Prostate gland (tissue), 2 donors: ENCODE measurements at regions not wholly inside any gene's neighbourhood (a gene's known extent, or its start where the extent isn't known, plus 50 kb on each side); places are given as distances from the start of the nearest gene placed in this dataset.

ENCODE experiments used
- DNase-seq: peaks from one replicate; pipeline ENCODE4 v3.0.0-alpha.2; 2019; ENCODE audit warnings: low spot score
- H3K27ac ChIP-seq, 2 donors: fragments of 200-600 bp; sonication (generic); 2 replicates each; pipeline ENCODE4 v1.5.1; 2017 to 2019
- H3K27me3 ChIP-seq: fragments of 200-600 bp; sonication (generic); replicated peaks from 2 replicates; pipeline ENCODE4 v1.5.1; 2019; ENCODE audit not compliant: insufficient read depth
- H3K36me3 ChIP-seq, 2 donors: fragments of 200-600 bp; sonication (generic); 1 replicate in 1 of 2; 2 replicates in 1 of 2; pipeline versions ENCODE4 v1.5.1 to v1.8.1; 2017 to 2019
- H3K4me1 ChIP-seq: fragments of 200-600 bp; sonication (generic); replicated peaks from 2 replicates; pipeline ENCODE4 v1.5.1; 2019
- H3K4me3 ChIP-seq, 2 donors: fragments of 200-600 bp; sonication (generic); 2 replicates each; pipeline ENCODE4 v1.5.1; 2017 to 2019
- H3K9me3 ChIP-seq: fragments of 200-600 bp; sonication (generic); 2 replicates; pipeline ENCODE4 v1.5.1; 2017
- CTCF ChIP-seq, 4 experiments: fragments of 200-600 bp in 2 of 4; fragments of 450-650 bp in 2 of 4; sonication (generic) in 2 of 4; IDR thresholded peaks; 1 replicate in 3 of 4; 2 replicates in 1 of 4; pipeline ENCODE4 v1.5.1; 2016 to 2019; ENCODE audit warnings: antibody characterized with exemption in 4 of 4, mild to moderate bottlenecking in 2 of 4, moderate library complexity in 2 of 4
- POLR2A ChIP-seq: fragments of 450-650 bp; IDR thresholded peaks from one replicate; pipeline ENCODE4 v1.6.1; 2016; ENCODE audit warnings: antibody characterized with exemption, mild to moderate bottlenecking
- POLR2AphosphoS5 ChIP-seq: sonication (generic); formaldehyde crosslinking; IDR thresholded peaks from one replicate; pipeline ENCODE4 v1.6.1; 2017; ENCODE audit warnings: antibody characterized with exemption
- WGBS: methylation state at CpG from one replicate; pipeline ENCODE4 v1.1.5; 2018; 5-methylcytosine and 5-hydroxymethylcytosine counted together
- intact Hi-C: fragments of 100-400 bp; cut with DNase I; formaldehyde crosslinking; loops from one replicate; pipeline ENCODE4 v1.14.2; 2022

- no peak for DNase-seq
- WGBS, result 85% methylated on average over 9 of the region's 9 CpGs
- no peaks in the 10 kb centered on the region for H3K27me3 ChIP-seq
- H3K36me3 ChIP-seq, result no peaks in the 10 kb centered on the region
- H3K27ac ChIP-seq, result no peak overlapping the region
- TF ChIP-seq POLR2A (no peak), POLR2AphosphoS5 (no peak), CTCF (IDR thresholded peaks at IDR 0.05) (no peak)
- no peaks in the 10 kb centered on the region for H3K4me1 ChIP-seq
- H3K9me3 ChIP-seq, result no peaks in the 10 kb centered on the region
- intact Hi-C loops, result no loop called here
- no peak overlapping the region for H3K4me3 ChIP-seq
These were observed 605.2 kb downstream of the CCDC171 start for GRCh38 chr9:16158093-16158492.

- Histone ChIP-seq H3K4me3 (no peak overlapping the region), H3K36me3 (no peaks in the 10 kb centered on the region), H3K27ac (no peak overlapping the region), H3K4me1 (no peaks in the 10 kb centered on the region), H3K27me3 (no peaks in the 10 kb centered on the region), H3K9me3 (no peaks in the 10 kb centered on the region)
- TF ChIP-seq POLR2AphosphoS5, result no peak
- TF ChIP-seq POLR2A, result no peak
- TF ChIP-seq CTCF (IDR thresholded peaks at IDR 0.05), result no peak
- intact Hi-C loops, result no loop called here
- no peak for DNase-seq
- 78% methylated on average over 6 of the region's 6 CpGs for WGBS
These were observed 608.6 kb downstream of the CCDC171 start for GRCh38 chr9:16161483-16161882.

DNA sequence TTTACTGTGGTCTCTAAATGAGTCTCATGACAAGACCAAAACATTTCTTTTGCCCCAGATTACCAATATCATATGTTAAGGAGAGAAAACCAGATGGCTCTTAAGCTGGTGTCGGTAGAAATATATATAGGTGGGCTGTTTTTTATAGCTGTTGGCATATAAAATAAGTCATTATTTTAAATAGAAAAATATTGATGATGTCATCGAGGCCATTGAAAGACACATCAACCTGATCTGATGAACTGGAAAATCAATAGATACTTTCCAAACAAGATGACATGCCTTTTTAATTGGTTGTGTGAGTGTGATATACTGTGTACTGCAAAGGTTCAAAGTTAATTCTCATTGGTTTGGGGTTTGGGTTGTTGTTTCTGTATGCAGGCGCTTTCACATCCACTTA is 617.3 kb downstream of the CCDC171 start:
- WGBS, result 98% methylated on average over 3 of the region's 3 CpGs

DNA sequence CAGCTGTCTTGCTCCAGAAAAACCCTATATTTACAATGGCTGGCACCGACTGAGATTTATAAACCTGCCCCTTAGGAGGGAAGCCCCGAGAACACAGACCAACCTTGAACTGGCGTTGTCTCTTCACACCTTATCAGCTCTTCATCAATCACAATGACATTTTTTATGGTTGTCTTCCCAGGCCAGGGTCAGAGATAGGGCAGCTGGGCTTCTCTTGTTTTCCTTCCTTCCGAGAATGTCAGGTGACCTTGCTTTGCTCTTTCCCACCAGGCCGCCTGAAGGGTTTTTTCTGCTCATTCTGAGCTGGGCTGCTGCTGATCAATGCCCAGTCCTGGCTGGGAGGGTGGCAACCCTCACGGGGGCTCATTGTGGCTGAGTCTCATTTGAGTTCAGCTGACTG is 619.1 kb downstream of the CCDC171 start:
- no peaks in the 10 kb centered on the region for H3K9me3 ChIP-seq
- no peaks in the 10 kb centered on the region for H3K4me1 ChIP-seq
- H3K4me3 ChIP-seq, result no peak overlapping the region
- intact Hi-C loops, result no loop called here
- TF ChIP-seq POLR2A (no peak), CTCF (IDR thresholded peaks at IDR 0.05) (no peak), POLR2AphosphoS5 (no peak)
- no peak for DNase-seq
- no peaks in the 10 kb centered on the region for H3K36me3 ChIP-seq
- H3K27me3 ChIP-seq, result no peaks in the 10 kb centered on the region
- WGBS, result 55% methylated on average over 6 of the region's 6 CpGs
- no peak overlapping the region for H3K27ac ChIP-seq

More for the DNA sequence above, 617.3 kb downstream of the CCDC171 start:
- intact Hi-C loops, result no loop called here
- H3K27ac ChIP-seq, result no peak overlapping the region
- no peaks in the 10 kb centered on the region for H3K9me3 ChIP-seq
- no peaks in the 10 kb centered on the region for H3K36me3 ChIP-seq
- no peak overlapping the region for H3K4me3 ChIP-seq
- DNase-seq, result no peak
- no peaks in the 10 kb centered on the region for H3K4me1 ChIP-seq
- no peaks in the 10 kb centered on the region for H3K27me3 ChIP-seq
- TF ChIP-seq POLR2AphosphoS5 (no peak), POLR2A (no peak), CTCF (IDR thresholded peaks at IDR 0.05) (no peak)

DNA sequence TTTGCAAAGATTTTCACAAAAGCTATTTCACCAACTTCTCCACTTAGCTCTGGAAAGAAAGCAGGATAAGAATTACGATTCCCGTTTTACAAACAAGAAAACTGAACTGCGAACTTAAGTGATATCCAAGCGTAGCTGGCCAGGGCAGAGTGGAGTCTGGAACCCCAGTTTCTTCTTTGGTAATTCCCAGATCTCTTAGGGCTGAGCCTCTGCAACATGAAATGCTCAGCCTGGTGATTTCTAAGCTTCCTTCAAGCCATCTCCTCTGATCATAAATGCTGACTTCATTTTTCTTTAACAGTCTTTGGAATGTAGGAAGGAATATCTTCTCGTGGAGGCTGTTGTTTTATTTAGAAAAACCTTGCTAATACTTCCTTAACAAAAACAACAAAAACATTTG is 620.0 kb downstream of the CCDC171 start:
- Histone ChIP-seq H3K36me3 (no peaks in the 10 kb centered on the region), H3K9me3 (no peaks in the 10 kb centered on the region), H3K4me1 (no peaks in the 10 kb centered on the region), H3K27me3 (no peaks in the 10 kb centered on the region), H3K4me3 (no peak overlapping the region), H3K27ac (no peak overlapping the region)
- intact Hi-C loops, result no loop called here
- TF ChIP-seq POLR2A (no peak), CTCF (IDR thresholded peaks at IDR 0.05) (no peak), POLR2AphosphoS5 (no peak)
- WGBS, result 74% methylated on average over 5 of the region's 5 CpGs
- no peak for DNase-seq
